Neural progenitor cell (in vitro differentiated cells): ENCODE measurements at regions not wholly inside any gene's neighbourhood (a gene's known extent, or its start where the extent isn't known, plus 50 kb on each side); places are given as distances from the start of the nearest gene placed in this dataset.

Experiments used
- DNase-seq: peaks from one replicate; pipeline ENCODE4 v3.0.0-alpha.2; 2016; ENCODE audit warnings: low spot score
- H2AFZ ChIP-seq: fragments of 200-600 bp; sonication (generic); replicated peaks from 2 replicates; pipeline ENCODE4 v1.6.1; 2016; ENCODE audit warnings: antibody characterized with exemption
- H3F3A ChIP-seq: fragments of 200-600 bp; sonication (generic); 2 replicates; pipeline ENCODE4 v1.6.1; 2016; ENCODE audit warnings: antibody characterized with exemption, low read depth
- H3K27ac ChIP-seq: fragments of 200-600 bp; sonication (generic); 2 replicates; pipeline ENCODE4 v1.5.1; 2016; ENCODE audit warnings: mild to moderate bottlenecking
- H3K27me3 ChIP-seq: fragments of 200-600 bp; sonication (generic); 2 replicates; pipeline ENCODE4 v1.6.1; 2016; ENCODE audit warnings: mild to moderate bottlenecking, moderate library complexity
- H3K36me3 ChIP-seq: fragments of 200-600 bp; sonication (generic); 2 replicates; pipeline ENCODE4 v1.5.1; 2016
- H3K4me1 ChIP-seq: fragments of 200-600 bp; sonication (generic); 2 replicates; pipeline ENCODE4 v1.6.1; 2016; ENCODE audit warnings: mixed run types
- H3K4me2 ChIP-seq: fragments of 200-600 bp; sonication (generic); 2 replicates; pipeline ENCODE4 v1.6.1; 2016
- H3K4me3 ChIP-seq: fragments of 200-600 bp; sonication (generic); 2 replicates; pipeline ENCODE4 v1.5.1; 2016
- H3K79me2 ChIP-seq: fragments of 200-600 bp; sonication (generic); 2 replicates; pipeline ENCODE4 v1.6.1; 2016; ENCODE audit warnings: low read depth
- H3K9ac ChIP-seq: fragments of 200-600 bp; sonication (generic); 2 replicates; pipeline ENCODE4 v1.6.1; 2016
- H3K9me3 ChIP-seq: fragments of 200-600 bp; sonication (generic); 2 replicates; pipeline ENCODE4 v1.5.1; 2016; ENCODE audit warnings: low read depth
- H4K20me1 ChIP-seq: fragments of 200-600 bp; sonication (generic); 2 replicates; pipeline ENCODE4 v1.6.1; 2016; ENCODE audit warnings: low read depth
- H3K27ac Mint-ChIP-seq: 3 replicates; pipeline ENCODE4 v1.8.0; 2021; ENCODE audit warnings: mixed read lengths
- H3K27me3 Mint-ChIP-seq: 2 replicates; pipeline ENCODE4 v1.8.0; 2022; ENCODE audit warnings: low read depth, mild to moderate bottlenecking, inconsistent platforms, moderate library complexity, mixed read lengths; ENCODE audit not compliant: insufficient read depth
- H3K36me3 Mint-ChIP-seq: 3 replicates; pipeline ENCODE4 v1.8.0; 2021; ENCODE audit warnings: mixed read lengths
- H3K4me1 Mint-ChIP-seq: 3 replicates; pipeline ENCODE4 v1.8.0; 2021; ENCODE audit warnings: mixed read lengths
- H3K4me3 Mint-ChIP-seq: 3 replicates; pipeline ENCODE4 v1.8.0; 2021; ENCODE audit warnings: mild to moderate bottlenecking, moderate library complexity, mixed read lengths
- H3K9me3 Mint-ChIP-seq: 3 replicates; pipeline ENCODE4 v1.8.0; 2020; ENCODE audit warnings: mixed read lengths
- EZH2 ChIP-seq: fragments of 200-600 bp; sonication (generic); IDR thresholded peaks from 2 replicates; pipeline ENCODE4 v1.6.1; 2017; ENCODE audit warnings: antibody characterized with exemption, mild to moderate bottlenecking, moderate library complexity
- EZH2phosphoT487 ChIP-seq: fragments of 200-600 bp; sonication (generic); IDR thresholded peaks from 2 replicates; pipeline ENCODE4 v1.6.1; 2017; ENCODE audit warnings: antibody characterized with exemption
- TF ChIP-seq, protein P1 (sequence below): fragments of 200-600 bp; sonication (generic); IDR thresholded peaks from 2 replicates; pipeline ENCODE4 v1.5.1; 2017; ENCODE audit warnings: antibody characterized with exemption, mild to moderate bottlenecking

DNA sequence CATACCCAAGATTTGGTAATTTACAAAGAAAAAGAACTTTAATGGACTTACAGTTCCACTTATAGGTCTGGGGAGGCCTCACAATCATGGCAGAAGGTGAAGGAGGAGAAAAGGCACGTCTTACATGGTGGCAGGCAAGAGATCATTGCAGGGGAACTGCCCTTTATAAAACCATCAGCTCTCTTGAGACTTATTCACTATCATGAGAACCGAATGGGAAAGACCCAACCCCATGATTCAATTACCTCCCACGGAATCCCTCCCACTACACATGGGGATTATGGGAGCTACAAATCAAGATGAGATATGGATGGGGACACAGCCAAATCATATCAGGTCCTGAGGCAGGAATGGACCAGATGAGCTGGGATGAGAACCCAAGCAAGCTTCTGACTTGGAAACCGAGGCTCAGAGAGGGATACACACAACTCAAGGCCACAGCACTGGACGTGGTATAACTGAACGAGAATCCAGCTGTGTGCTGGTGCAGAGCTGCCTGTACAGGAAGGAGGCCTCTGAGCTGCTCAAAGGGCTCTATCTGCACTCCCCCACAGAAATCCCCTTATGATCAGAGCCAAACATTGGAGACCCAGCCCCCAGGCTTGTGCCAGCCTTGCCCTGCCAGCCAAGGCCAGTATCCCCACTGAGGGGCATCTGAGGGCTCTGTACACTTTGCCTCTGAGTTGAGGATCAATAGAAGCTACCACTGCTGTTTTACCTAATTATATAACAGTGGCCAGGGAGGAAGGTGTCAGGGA, 137.8 kb downstream of the CEBPB start:
- Histone ChIP-seq H4K20me1 (no peaks in the 10 kb centered on the region), H3K36me3 (no peaks in the 10 kb centered on the region), H3K9ac (no peak overlapping the region), H3K4me3 (no peak overlapping the region), H2AFZ (no peak overlapping the region), H3F3A (no peaks in the 10 kb centered on the region), H3K27ac (no peak overlapping the region), H3K79me2 (no peaks in the 10 kb centered on the region), H3K4me1 (peaks cover 6% of the 10 kb centered on the region), H3K4me2 (no peak overlapping the region), H3K27me3 (no peaks in the 10 kb centered on the region), H3K9me3 (no peaks in the 10 kb centered on the region)
- Mint-ChIP-seq H3K4me3 (no peak overlapping the region), H3K9me3 (no peaks in the 10 kb centered on the region), H3K36me3 (no peaks in the 10 kb centered on the region), H3K4me1 (peaks cover 26% of the 10 kb centered on the region), H3K27me3 (peaks cover 6% of the 10 kb centered on the region), H3K27ac (no peak overlapping the region)
- TF ChIP-seq EZH2phosphoT487 (no peak), EZH2 (no peak)
- TF ChIP-seq, protein P1, sequence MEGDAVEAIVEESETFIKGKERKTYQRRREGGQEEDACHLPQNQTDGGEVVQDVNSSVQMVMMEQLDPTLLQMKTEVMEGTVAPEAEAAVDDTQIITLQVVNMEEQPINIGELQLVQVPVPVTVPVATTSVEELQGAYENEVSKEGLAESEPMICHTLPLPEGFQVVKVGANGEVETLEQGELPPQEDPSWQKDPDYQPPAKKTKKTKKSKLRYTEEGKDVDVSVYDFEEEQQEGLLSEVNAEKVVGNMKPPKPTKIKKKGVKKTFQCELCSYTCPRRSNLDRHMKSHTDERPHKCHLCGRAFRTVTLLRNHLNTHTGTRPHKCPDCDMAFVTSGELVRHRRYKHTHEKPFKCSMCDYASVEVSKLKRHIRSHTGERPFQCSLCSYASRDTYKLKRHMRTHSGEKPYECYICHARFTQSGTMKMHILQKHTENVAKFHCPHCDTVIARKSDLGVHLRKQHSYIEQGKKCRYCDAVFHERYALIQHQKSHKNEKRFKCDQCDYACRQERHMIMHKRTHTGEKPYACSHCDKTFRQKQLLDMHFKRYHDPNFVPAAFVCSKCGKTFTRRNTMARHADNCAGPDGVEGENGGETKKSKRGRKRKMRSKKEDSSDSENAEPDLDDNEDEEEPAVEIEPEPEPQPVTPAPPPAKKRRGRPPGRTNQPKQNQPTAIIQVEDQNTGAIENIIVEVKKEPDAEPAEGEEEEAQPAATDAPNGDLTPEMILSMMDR: no peak
- DNase-seq: no peak

DNA sequence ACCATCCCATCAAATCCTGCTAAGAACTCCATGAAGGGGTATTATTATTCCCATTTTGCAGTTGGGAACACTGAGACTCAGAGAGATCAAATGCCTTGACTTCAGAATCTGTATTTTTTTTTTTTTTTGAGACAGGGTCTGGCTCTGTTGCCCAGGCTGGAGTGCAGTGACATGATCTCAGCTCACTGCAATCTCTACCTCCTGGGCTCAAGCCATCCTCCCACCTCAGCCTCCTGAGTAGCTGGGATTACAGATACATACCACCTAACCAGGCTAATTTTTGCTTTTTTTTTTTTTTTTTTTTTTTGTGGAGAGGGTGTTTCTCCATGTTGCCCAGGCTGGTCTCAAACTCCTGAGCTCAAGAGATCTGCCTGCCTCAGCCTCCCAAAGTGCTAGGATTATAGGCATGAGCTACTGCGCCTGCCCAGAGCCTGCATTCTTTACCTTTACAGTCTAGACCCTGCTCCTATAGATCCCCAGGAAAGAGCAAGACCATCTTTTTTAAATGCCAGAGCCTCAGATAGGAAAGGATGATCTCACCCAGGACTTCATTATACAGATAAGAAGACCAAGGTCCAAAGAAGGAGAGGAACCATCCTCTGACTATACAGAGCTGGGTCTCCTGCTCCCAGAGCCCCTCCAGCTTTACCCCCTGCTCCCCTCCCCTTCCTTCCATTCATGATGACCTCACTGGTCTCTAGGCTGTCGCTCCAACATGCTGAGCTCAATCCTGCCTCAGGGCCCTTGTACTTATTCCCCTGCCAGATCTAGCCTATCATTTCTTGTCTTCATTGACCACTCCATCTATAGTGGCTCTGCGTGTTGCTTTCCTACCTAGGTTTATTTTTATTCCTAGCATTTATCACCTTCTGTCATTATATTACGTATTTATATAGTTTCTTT, 138.6 kb downstream of the CEBPB start:
- TF ChIP-seq EZH2phosphoT487 (no peak), EZH2 (no peak)
- TF ChIP-seq, protein P1: no peak
- Mint-ChIP-seq H3K4me3 (peak overlapping the region; percentile 0), H3K27ac (no peak overlapping the region), H3K36me3 (no peaks in the 10 kb centered on the region), H3K27me3 (peaks cover 6% of the 10 kb centered on the region), H3K9me3 (no peaks in the 10 kb centered on the region), H3K4me1 (peaks cover 28% of the 10 kb centered on the region)
- no peak overlapping the region for H3K4me2 ChIP-seq
- H3K4me1 ChIP-seq: peaks cover 6% of the 10 kb centered on the region
- H4K20me1 ChIP-seq: no peaks in the 10 kb centered on the region
- no peaks in the 10 kb centered on the region for H3K27me3 ChIP-seq
- H3K4me3 ChIP-seq: no peak overlapping the region
- H3K9me3 ChIP-seq: no peaks in the 10 kb centered on the region
- H3F3A ChIP-seq: no peaks in the 10 kb centered on the region
- no peaks in the 10 kb centered on the region for H3K36me3 ChIP-seq
- no peak overlapping the region for H2AFZ ChIP-seq
- H3K27ac ChIP-seq: no peak overlapping the region
- no peak for DNase-seq
- no peak overlapping the region for H3K9ac ChIP-seq
- no peaks in the 10 kb centered on the region for H3K79me2 ChIP-seq

DNA sequence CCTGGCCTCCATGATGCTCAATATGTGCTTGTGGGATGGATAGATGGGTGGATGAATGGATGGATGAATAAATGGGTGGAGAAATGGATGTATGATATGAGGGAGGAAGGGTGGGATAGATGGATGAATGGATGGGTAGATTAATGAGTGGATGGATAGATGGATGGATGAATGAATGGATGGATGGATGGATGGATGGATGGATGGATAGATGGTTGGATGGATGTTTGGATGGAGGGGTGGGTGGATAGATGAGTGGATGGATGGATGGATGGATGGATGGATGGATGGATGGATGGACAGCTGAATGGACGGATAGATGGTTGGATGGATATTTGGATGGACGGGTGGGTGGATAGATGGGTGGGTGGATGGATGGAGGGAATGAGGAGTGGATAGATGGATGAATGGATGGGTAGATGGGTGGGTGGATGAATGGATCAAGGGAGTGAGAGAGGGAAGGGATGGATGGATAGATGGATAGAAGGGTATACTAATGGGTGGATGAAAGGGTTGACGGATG, 139.4 kb downstream of the CEBPB start:
- Mint-ChIP-seq H3K4me3 (no peak overlapping the region), H3K9me3 (no peaks in the 10 kb centered on the region), H3K27ac (no peak overlapping the region), H3K4me1 (peaks cover 28% of the 10 kb centered on the region), H3K36me3 (no peaks in the 10 kb centered on the region), H3K27me3 (peaks cover 6% of the 10 kb centered on the region)
- Histone ChIP-seq H3K4me1 (peaks cover 6% of the 10 kb centered on the region), H3K79me2 (no peaks in the 10 kb centered on the region), H3F3A (no peaks in the 10 kb centered on the region), H3K27me3 (no peaks in the 10 kb centered on the region), H3K36me3 (no peaks in the 10 kb centered on the region), H3K27ac (no peak overlapping the region), H3K4me3 (no peak overlapping the region), H2AFZ (no peak overlapping the region), H4K20me1 (no peaks in the 10 kb centered on the region), H3K9ac (no peak overlapping the region), H3K9me3 (no peaks in the 10 kb centered on the region), H3K4me2 (no peak overlapping the region)
- no peak for DNase-seq
- TF ChIP-seq EZH2: no peak
- no peak for TF ChIP-seq EZH2phosphoT487
